HepG2 (cell line): ENCODE measurements at regions not wholly inside any gene's neighbourhood (a gene's known extent, or its start where the extent isn't known, plus 50 kb on each side); places are given as distances from the start of the nearest gene placed in this dataset.

Experiments
- CSRNP1 ChIP-seq: sonication (generic); formaldehyde crosslinking; IDR thresholded peaks from 2 replicates; pipeline ENCODE4 v1.8.1; 2023; ENCODE audit warnings: mild to moderate bottlenecking, missing genetic modification reagents
- MXI1 ChIP-seq: IDR thresholded peaks from 3 replicates; pipeline ENCODE4 v1.6.1; 2012; ENCODE audit warnings: low read depth, low read length, inconsistent platforms, borderline replicate concordance
- SNAPC4 ChIP-seq: sonication (generic); formaldehyde crosslinking; IDR thresholded peaks from 2 replicates; pipeline ENCODE4 v1.4.0; 2020; ENCODE audit warnings: mild to moderate bottlenecking, missing genetic modification reagents
- SYNCRIP ChIP-seq: fragments of 200-400 bp; formaldehyde crosslinking; IDR thresholded peaks from 2 replicates; pipeline ENCODE4 v1.6.1; 2018; ENCODE audit warnings: mild to moderate bottlenecking, low read depth, low read length; ENCODE audit not compliant: insufficient read depth
- TF ChIP-seq, protein P1 (sequence below): sonication (generic); formaldehyde crosslinking; IDR thresholded peaks from 2 replicates; pipeline ENCODE4 v1.4.0; 2020; ENCODE audit warnings: missing genetic modification reagents
- TF ChIP-seq, protein P2 (sequence below): sonication (generic); formaldehyde crosslinking; conservative IDR thresholded peaks from 2 replicates; pipeline ENCODE4 v1.4.0; 2020; ENCODE audit warnings: mild to moderate bottlenecking, missing genetic modification reagents, moderate library complexity

- TF ChIP-seq SNAPC4 (CRISPR knock-in tag) (no peak), MXI1 (no peak), SYNCRIP (no peak), CSRNP1 (no peak)
- TF ChIP-seq, protein P1, sequence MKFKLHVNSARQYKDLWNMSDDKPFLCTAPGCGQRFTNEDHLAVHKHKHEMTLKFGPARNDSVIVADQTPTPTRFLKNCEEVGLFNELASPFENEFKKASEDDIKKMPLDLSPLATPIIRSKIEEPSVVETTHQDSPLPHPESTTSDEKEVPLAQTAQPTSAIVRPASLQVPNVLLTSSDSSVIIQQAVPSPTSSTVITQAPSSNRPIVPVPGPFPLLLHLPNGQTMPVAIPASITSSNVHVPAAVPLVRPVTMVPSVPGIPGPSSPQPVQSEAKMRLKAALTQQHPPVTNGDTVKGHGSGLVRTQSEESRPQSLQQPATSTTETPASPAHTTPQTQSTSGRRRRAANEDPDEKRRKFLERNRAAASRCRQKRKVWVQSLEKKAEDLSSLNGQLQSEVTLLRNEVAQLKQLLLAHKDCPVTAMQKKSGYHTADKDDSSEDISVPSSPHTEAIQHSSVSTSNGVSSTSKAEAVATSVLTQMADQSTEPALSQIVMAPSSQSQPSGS (CRISPR knock-in tag), result no peak
- TF ChIP-seq, protein P2, sequence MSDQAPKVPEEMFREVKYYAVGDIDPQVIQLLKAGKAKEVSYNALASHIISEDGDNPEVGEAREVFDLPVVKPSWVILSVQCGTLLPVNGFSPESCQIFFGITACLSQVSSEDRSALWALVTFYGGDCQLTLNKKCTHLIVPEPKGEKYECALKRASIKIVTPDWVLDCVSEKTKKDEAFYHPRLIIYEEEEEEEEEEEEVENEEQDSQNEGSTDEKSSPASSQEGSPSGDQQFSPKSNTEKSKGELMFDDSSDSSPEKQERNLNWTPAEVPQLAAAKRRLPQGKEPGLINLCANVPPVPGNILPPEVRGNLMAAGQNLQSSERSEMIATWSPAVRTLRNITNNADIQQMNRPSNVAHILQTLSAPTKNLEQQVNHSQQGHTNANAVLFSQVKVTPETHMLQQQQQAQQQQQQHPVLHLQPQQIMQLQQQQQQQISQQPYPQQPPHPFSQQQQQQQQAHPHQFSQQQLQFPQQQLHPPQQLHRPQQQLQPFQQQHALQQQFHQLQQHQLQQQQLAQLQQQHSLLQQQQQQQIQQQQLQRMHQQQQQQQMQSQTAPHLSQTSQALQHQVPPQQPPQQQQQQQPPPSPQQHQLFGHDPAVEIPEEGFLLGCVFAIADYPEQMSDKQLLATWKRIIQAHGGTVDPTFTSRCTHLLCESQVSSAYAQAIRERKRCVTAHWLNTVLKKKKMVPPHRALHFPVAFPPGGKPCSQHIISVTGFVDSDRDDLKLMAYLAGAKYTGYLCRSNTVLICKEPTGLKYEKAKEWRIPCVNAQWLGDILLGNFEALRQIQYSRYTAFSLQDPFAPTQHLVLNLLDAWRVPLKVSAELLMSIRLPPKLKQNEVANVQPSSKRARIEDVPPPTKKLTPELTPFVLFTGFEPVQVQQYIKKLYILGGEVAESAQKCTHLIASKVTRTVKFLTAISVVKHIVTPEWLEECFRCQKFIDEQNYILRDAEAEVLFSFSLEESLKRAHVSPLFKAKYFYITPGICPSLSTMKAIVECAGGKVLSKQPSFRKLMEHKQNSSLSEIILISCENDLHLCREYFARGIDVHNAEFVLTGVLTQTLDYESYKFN (CRISPR knock-in tag), result no peak
Observed at GRCh38 chr1:239896569-239896968, 195.1 kb upstream of the FMN2 start (continued).
